ENCODE measurements at regions not wholly inside any gene's neighbourhood (a gene's known extent, or its start where the extent isn't known, plus 50 kb on each side); places are given as distances from the start of the nearest gene placed in this dataset.

- Histone ChIP-seq H3K4me2 (no peak overlapping the region), H4K20me1 (ENCODE audit: insufficient read depth) (no peaks in the 10 kb centered on the region), H3K9me3 (ENCODE audit: insufficient read depth, low read depth) (no peaks in the 10 kb centered on the region), H2AFZ (no peak overlapping the region), H3F3A (ENCODE audit: insufficient read depth, low read depth) (peaks cover 12% of the 10 kb centered on the region; the same call in 1 of the 2 replicates), H3K36me3 (ENCODE audit: low read depth) (no peaks in the 10 kb centered on the region), H3K9me2 (ENCODE audit: insufficient read depth) (no peaks in the 10 kb centered on the region), H3K4me3 (no peak overlapping the region), H3K4me1 (replicated peaks; ENCODE audit: insufficient read depth) (peaks cover 21% of the 10 kb centered on the region), H3K79me2 (ENCODE audit: low read depth) (no peaks in the 10 kb centered on the region), H3K27ac (peak overlapping the region; percentile 57), H3K27me3 (ENCODE audit: insufficient read depth, low read depth) (no peaks in the 10 kb centered on the region)
- no TSS peak for BruUV-seq (replicated peaks)
- CTCF ChIA-PET: interaction anchor here (0.7 kb wide), 1 partner anchor 798 kb away, joined by 3 read pairs; no protein-coding TSS in a partner anchor
- POLR2A ChIA-PET (ENCODE audit: unreplicated experiment): interaction anchor here (0.6 kb wide), 1 partner anchor 278 kb away, joined by 5 read pairs; no protein-coding TSS in a partner anchor
- intact Hi-C loops (cut with micrococcal nuclease; ENCODE audit: unreplicated experiment): no loop called here
- DNase-seq: peak; percentile 74 to 75
- TF ChIP-seq, protein P1, sequence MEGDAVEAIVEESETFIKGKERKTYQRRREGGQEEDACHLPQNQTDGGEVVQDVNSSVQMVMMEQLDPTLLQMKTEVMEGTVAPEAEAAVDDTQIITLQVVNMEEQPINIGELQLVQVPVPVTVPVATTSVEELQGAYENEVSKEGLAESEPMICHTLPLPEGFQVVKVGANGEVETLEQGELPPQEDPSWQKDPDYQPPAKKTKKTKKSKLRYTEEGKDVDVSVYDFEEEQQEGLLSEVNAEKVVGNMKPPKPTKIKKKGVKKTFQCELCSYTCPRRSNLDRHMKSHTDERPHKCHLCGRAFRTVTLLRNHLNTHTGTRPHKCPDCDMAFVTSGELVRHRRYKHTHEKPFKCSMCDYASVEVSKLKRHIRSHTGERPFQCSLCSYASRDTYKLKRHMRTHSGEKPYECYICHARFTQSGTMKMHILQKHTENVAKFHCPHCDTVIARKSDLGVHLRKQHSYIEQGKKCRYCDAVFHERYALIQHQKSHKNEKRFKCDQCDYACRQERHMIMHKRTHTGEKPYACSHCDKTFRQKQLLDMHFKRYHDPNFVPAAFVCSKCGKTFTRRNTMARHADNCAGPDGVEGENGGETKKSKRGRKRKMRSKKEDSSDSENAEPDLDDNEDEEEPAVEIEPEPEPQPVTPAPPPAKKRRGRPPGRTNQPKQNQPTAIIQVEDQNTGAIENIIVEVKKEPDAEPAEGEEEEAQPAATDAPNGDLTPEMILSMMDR (conservative IDR thresholded peaks at IDR 0.05): no peak
- no peak for TF ChIP-seq EZH2 (IDR thresholded peaks at IDR 0.05; ENCODE audit: low read depth)
Measured at GRCh38 chr1:222243902-222244301, 304.0 kb downstream of the HHIPL2 start.

- H3K27ac ChIP-seq: no peak overlapping the region
- TF ChIP-seq, protein P1 (conservative IDR thresholded peaks at IDR 0.05): no peak
- TF ChIP-seq EZH2 (IDR thresholded peaks at IDR 0.05; ENCODE audit: low read depth): no peak
- DNase-seq: no peak
- peaks cover 21% of the 10 kb centered on the region for H3K4me1 ChIP-seq (replicated peaks; ENCODE audit: insufficient read depth)
- H3K4me3 ChIP-seq: no peak overlapping the region
- H3K79me2 ChIP-seq (ENCODE audit: low read depth): no peaks in the 10 kb centered on the region
- ChIA-PET POLR2A (ENCODE audit: unreplicated experiment) (no interaction called here), CTCF (no interaction called here)
- no peaks in the 10 kb centered on the region for H3K9me3 ChIP-seq (ENCODE audit: insufficient read depth, low read depth)
- no peaks in the 10 kb centered on the region for H3K36me3 ChIP-seq (ENCODE audit: low read depth)
- intact Hi-C loops (cut with micrococcal nuclease; ENCODE audit: unreplicated experiment): no loop called here
- H4K20me1 ChIP-seq (ENCODE audit: insufficient read depth): no peaks in the 10 kb centered on the region
- H3K27me3 ChIP-seq (ENCODE audit: insufficient read depth, low read depth): no peaks in the 10 kb centered on the region
- no peaks in the 10 kb centered on the region for H3K9me2 ChIP-seq (ENCODE audit: insufficient read depth)
- no peak overlapping the region for H3K4me2 ChIP-seq
- peaks cover 12% of the 10 kb centered on the region; the same call in 1 of the 2 replicates for H3F3A ChIP-seq (ENCODE audit: insufficient read depth, low read depth)
- no TSS peak for BruUV-seq (replicated peaks)
- no peak overlapping the region for H2AFZ ChIP-seq
Measured at GRCh38 chr1:222242492-222242891, 305.4 kb downstream of the HHIPL2 start.

DNA sequence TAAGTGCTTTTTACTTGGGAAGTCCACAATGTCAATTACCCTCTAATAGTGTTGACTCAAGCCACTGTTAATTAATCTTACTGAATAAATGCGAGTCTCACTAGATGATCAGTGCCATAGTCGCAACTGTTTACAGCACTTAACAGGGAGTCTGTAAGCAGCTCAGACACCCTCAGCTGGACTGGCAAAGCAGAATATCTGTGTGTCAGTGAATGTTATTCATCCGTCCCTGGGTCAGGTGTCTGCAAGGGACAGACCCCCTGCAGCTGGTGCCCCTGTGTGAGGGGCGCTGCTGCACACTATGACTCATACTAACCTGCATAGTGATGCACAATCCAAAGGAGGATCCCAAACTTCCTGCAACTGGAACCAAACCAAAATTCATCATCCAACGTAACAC is 306.5 kb downstream of the HHIPL2 start:
- ChIA-PET POLR2A (ENCODE audit: unreplicated experiment) (no interaction called here), CTCF (no interaction called here)
- intact Hi-C loops (cut with micrococcal nuclease; ENCODE audit: unreplicated experiment): no loop called here
- BruUV-seq (replicated peaks): no TSS peak
- H3K4me2 ChIP-seq: no peak overlapping the region
- no peaks in the 10 kb centered on the region for H3K9me3 ChIP-seq (ENCODE audit: insufficient read depth, low read depth)
- no peak overlapping the region for H3K4me3 ChIP-seq
- H3K79me2 ChIP-seq (ENCODE audit: low read depth): no peaks in the 10 kb centered on the region
- H3K27me3 ChIP-seq (ENCODE audit: insufficient read depth, low read depth): no peaks in the 10 kb centered on the region
- no peaks in the 10 kb centered on the region for H3K36me3 ChIP-seq (ENCODE audit: low read depth)
- no peak overlapping the region for H3K27ac ChIP-seq
- DNase-seq: no peak
- no peaks in the 10 kb centered on the region for H4K20me1 ChIP-seq (ENCODE audit: insufficient read depth)
- H3F3A ChIP-seq (ENCODE audit: insufficient read depth, low read depth): peaks cover 12% of the 10 kb centered on the region; the same call in 1 of the 2 replicates
- H3K9me2 ChIP-seq (ENCODE audit: insufficient read depth): no peaks in the 10 kb centered on the region
- no peak overlapping the region for H2AFZ ChIP-seq
- peaks cover 21% of the 10 kb centered on the region for H3K4me1 ChIP-seq (replicated peaks; ENCODE audit: insufficient read depth)
- TF ChIP-seq, protein P1 (conservative IDR thresholded peaks at IDR 0.05): no peak

Measured in PC-9 (cell line).